PC-9 (cell line): ENCODE measurements at regions not wholly inside any gene's neighbourhood (a gene's known extent, or its start where the extent isn't known, plus 50 kb on each side); places are given as distances from the start of the nearest gene placed in this dataset.

ENCODE experiments used
- CTCF ChIP-seq: fragments of 200-600 bp; sonication (generic); conservative IDR thresholded peaks from 2 replicates; pipeline ENCODE4 v1.6.1; 2017; ENCODE audit warnings: mixed run types, antibody characterized with exemption, mild to moderate bottlenecking, moderate library complexity
- EZH2 ChIP-seq: fragments of 200-600 bp; sonication (generic); IDR thresholded peaks from 2 replicates; pipeline ENCODE4 v1.8.0; 2017; ENCODE audit warnings: antibody characterized with exemption, low read depth

DNA sequence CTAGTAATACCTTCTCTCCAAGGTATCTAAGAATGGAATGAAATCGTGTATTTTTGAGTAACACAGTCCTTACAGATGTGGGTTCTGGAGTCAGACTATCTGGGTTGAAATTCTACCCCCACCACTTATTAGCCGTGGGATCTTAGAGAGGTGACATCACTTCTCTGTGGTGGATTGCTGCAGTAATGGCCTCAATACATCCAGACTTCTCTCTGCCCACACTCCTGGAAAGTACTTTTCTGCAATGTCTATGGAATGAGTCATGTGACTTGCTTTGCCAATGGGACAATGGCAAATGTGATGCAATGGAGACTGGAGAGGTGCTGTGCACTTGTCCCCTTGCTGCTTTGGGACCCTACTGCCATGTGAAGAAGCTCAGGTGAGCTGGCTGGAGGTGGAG lies 418.2 kb downstream of the HAPSTR1 start:
- TF ChIP-seq CTCF (no peak), EZH2 (no peak)
